ENCODE measurements at regions not wholly inside any gene's neighbourhood (a gene's known extent, or its start where the extent isn't known, plus 50 kb on each side); places are given as distances from the start of the nearest gene placed in this dataset.

DNA sequence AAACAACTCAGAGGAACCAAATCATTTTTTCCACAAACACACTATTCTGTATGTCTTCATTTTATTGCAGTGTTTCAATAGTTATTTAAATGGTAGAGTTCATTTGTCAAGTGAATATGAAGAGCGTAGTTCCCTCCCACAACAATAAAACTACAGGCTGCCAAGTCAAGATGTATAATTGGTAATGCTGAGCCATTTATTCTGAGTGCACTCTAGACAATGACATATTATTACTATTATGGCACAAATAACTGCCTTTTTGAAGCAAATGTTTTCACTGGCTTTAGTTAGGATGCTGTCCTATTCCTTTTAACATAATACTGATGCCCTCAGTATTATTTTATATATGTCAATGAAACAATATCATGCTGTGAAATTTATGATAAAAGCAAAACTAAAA is 102.7 kb upstream of the PCDH15 start:
- Histone ChIP-seq H3K27me3 (no peaks in the 10 kb centered on the region), H3K9me3 (no peaks in the 10 kb centered on the region), H3K36me3 (no peaks in the 10 kb centered on the region), H3K4me1 (no peaks in the 10 kb centered on the region), H3K27ac (replicated peaks in 1 of 4) (no peak overlapping the region), H3K4me3 (no peak overlapping the region)
- DNase-seq (ENCODE audit: extremely low spot score): no peak
- TF ChIP-seq EP300 (IDR thresholded peaks at IDR 0.05) (no peak), POLR2AphosphoS5 (IDR thresholded peaks at IDR 0.05) (no peak)
- intact Hi-C loops (cut with DNase I): no loop called here
- 68% methylated on average over 1 of the region's 1 CpG for WGBS

DNA sequence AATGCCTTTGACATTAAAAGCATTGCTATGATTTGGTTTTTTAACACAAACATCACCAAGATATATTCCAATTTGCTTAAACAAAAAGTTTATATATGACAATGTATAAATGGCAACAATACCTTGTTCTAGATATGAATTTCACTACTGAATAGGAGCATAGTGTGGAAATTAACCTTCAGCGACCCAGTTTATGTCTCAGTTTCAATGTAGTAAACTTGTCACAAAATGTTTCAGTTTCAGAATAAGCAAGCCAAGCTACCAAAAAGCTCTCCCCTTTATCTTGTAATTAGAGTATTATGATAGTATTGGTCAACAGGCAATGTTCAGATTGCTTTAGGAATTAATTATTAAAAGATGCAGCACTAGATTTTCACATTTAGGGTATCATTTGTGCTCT is 99.6 kb upstream of the PCDH15 start:
- DNase-seq (ENCODE audit: extremely low spot score): no peak
- intact Hi-C loops (cut with DNase I): no loop called here
- Histone ChIP-seq H3K4me1 (no peaks in the 10 kb centered on the region), H3K27me3 (no peaks in the 10 kb centered on the region), H3K4me3 (no peak overlapping the region), H3K9me3 (no peaks in the 10 kb centered on the region), H3K27ac (replicated peaks in 1 of 4) (no peak overlapping the region), H3K36me3 (no peaks in the 10 kb centered on the region)
- no peak for TF ChIP-seq EP300 (IDR thresholded peaks at IDR 0.05)
- TF ChIP-seq POLR2AphosphoS5 (IDR thresholded peaks at IDR 0.05): no peak
- TF ChIP-seq POLR2A (IDR thresholded peaks at IDR 0.05; ENCODE audit: low read depth): no peak
- TF ChIP-seq, protein P1, sequence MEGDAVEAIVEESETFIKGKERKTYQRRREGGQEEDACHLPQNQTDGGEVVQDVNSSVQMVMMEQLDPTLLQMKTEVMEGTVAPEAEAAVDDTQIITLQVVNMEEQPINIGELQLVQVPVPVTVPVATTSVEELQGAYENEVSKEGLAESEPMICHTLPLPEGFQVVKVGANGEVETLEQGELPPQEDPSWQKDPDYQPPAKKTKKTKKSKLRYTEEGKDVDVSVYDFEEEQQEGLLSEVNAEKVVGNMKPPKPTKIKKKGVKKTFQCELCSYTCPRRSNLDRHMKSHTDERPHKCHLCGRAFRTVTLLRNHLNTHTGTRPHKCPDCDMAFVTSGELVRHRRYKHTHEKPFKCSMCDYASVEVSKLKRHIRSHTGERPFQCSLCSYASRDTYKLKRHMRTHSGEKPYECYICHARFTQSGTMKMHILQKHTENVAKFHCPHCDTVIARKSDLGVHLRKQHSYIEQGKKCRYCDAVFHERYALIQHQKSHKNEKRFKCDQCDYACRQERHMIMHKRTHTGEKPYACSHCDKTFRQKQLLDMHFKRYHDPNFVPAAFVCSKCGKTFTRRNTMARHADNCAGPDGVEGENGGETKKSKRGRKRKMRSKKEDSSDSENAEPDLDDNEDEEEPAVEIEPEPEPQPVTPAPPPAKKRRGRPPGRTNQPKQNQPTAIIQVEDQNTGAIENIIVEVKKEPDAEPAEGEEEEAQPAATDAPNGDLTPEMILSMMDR (IDR thresholded peaks at IDR 0.05): no peak
- WGBS: 88% methylated on average over 1 of the region's 1 CpG

DNA sequence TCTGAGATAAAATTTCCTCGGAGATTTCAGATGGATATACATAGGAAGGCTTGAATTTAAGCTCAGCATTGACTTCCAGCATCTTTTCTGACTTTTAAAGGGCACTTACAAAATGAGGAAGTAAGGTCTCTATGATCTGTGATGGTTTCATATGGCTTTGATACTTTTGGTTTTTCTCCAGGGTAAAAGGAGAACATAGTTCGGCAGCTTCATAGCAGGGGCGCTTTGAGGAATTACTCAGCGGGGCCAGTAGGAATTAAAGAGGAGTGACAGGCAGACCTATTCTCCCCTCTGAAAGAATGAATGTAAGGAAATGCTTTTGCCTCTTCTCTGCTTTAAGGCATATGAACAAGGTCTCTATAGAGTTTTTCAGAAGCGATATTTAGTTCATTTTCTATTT is 80.0 kb upstream of the PCDH15 start:
- 54% methylated on average over 5 of the region's 5 CpGs for WGBS
- DNase-seq (ENCODE audit: extremely low spot score): no peak
- Histone ChIP-seq H3K36me3 (no peaks in the 10 kb centered on the region), H3K4me1 (no peaks in the 10 kb centered on the region), H3K27me3 (no peaks in the 10 kb centered on the region), H3K27ac (replicated peaks in 1 of 4) (no peak overlapping the region), H3K9me3 (no peaks in the 10 kb centered on the region), H3K4me3 (no peak overlapping the region)
- TF ChIP-seq, protein P1 (IDR thresholded peaks at IDR 0.05): no peak
- intact Hi-C loops (cut with DNase I): no loop called here

DNA sequence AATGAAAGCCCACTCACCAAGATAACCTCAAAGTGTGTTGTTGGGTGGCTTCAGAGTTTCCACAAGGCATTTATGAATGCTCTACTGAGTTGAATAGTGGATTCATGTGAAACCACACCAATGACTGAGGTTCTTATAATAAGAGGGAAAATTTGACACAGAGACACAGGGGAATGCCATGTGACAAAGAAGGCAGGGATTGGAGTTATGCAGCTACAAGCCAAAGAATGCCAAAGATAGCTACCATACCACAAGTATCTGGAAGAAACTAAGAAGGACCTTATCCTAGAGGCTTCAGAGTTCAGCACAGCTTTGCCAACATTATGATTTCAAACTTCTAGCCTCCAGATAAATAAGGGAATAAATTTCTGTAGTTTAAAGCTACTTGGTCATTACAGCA is 68.0 kb upstream of the PCDH15 start:
- H3K4me3 ChIP-seq: no peak overlapping the region
- DNase-seq (ENCODE audit: extremely low spot score): no peak
- no peaks in the 10 kb centered on the region for H3K27me3 ChIP-seq
- TF ChIP-seq, protein P1 (IDR thresholded peaks at IDR 0.05): no peak
- TF ChIP-seq POLR2AphosphoS5 (IDR thresholded peaks at IDR 0.05) (no peak), EP300 (IDR thresholded peaks at IDR 0.05) (no peak), POLR2A (IDR thresholded peaks at IDR 0.05; ENCODE audit: low read depth) (no peak)
- H3K36me3 ChIP-seq: no peaks in the 10 kb centered on the region
- H3K27ac ChIP-seq (replicated peaks in 1 of 4): no peak overlapping the region
- H3K4me1 ChIP-seq: no peaks in the 10 kb centered on the region
- intact Hi-C loops (cut with DNase I): no loop called here
- no peaks in the 10 kb centered on the region for H3K9me3 ChIP-seq

DNA sequence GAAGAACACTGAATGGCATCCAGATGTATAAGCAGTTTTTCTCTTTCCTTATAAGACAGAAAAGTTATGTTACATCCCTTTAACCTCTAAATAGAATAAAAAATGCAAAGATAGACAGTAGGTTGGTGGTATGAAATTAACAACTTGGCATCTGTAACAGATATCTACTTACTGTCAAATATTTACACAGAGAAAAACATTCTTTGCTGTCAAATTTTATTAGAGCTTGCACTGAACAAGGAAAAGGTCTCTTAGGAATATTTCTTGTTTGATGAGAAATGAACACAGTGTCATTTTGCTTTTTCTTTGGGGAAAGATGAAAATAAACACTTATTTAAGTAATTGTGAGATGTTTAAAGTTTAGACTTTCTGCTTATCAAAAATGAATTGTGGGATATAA is 65.6 kb upstream of the PCDH15 start:
- Histone ChIP-seq H3K4me3 (no peak overlapping the region), H3K27me3 (no peaks in the 10 kb centered on the region), H3K4me1 (no peaks in the 10 kb centered on the region), H3K27ac (replicated peaks in 1 of 4) (no peak overlapping the region), H3K36me3 (no peaks in the 10 kb centered on the region), H3K9me3 (no peaks in the 10 kb centered on the region)
- TF ChIP-seq POLR2A (IDR thresholded peaks at IDR 0.05; ENCODE audit: low read depth) (no peak), EP300 (IDR thresholded peaks at IDR 0.05) (no peak), POLR2AphosphoS5 (IDR thresholded peaks at IDR 0.05) (no peak)
- TF ChIP-seq, protein P1 (IDR thresholded peaks at IDR 0.05): no peak
- intact Hi-C loops (cut with DNase I): no loop called here
- DNase-seq (ENCODE audit: extremely low spot score): no peak
